Lung (tissue), 11 donors: ENCODE measurements at regions not wholly inside any gene's neighbourhood (a gene's known extent, or its start where the extent isn't known, plus 50 kb on each side); places are given as distances from the start of the nearest gene placed in this dataset.

ENCODE experiments used
- ATAC-seq: fragments of 200-7000 bp; cut with Tn5 transposase; one replicate; pipeline ENCODE4 v1.9.1; 2020; ENCODE audit warnings: moderate number of reproducible peaks; ENCODE audit not compliant: insufficient read depth, low FRiP score
- DNase-seq, 3 donors: peaks; one replicate each; pipeline ENCODE4 v3.0.0-alpha.2; 2013 to 2017
- H3K27ac ChIP-seq, 2 donors: one replicate each; pipeline ENCODE4 v1.5.1; 2013; ENCODE audit warnings: mild to moderate bottlenecking in 2 of 2, moderate library complexity in 2 of 2, control low read depth in 1 of 2, inconsistent platforms in 1 of 2, low read depth in 1 of 2, low read length in 1 of 2
- H3K27me3 ChIP-seq, 3 donors: one replicate each; pipeline ENCODE4 v1.5.1; 2013; ENCODE audit warnings: low read length in 2 of 3; ENCODE audit not compliant: control insufficient read depth in 3 of 3, insufficient read depth in 3 of 3
- H3K36me3 ChIP-seq, 4 donors: one replicate each; pipeline ENCODE4 v1.5.1; 2013; ENCODE audit warnings: low read length in 4 of 4, mild to moderate bottlenecking in 1 of 4, moderate library complexity in 1 of 4; ENCODE audit not compliant: control insufficient read depth in 4 of 4, insufficient read depth in 4 of 4
- H3K4me1 ChIP-seq, 5 donors: one replicate each; pipeline ENCODE4 v1.5.1; 2013; ENCODE audit warnings: low read length in 5 of 5, mild to moderate bottlenecking in 2 of 5, moderate library complexity in 1 of 5; ENCODE audit not compliant: control insufficient read depth in 5 of 5, insufficient read depth in 5 of 5
- H3K4me3 ChIP-seq: one replicate; pipeline ENCODE4 v1.5.1; 2013; ENCODE audit warnings: mild to moderate bottlenecking, control low read depth, moderate library complexity
- H3K9ac ChIP-seq, 2 donors: one replicate each; pipeline ENCODE4 v1.5.1; 2013; ENCODE audit warnings: low read length in 2 of 2, control low read depth in 1 of 2; ENCODE audit not compliant: insufficient read depth in 1 of 2
- H3K9me3 ChIP-seq, 4 donors: one replicate each; pipeline ENCODE4 v1.5.1; 2013; ENCODE audit warnings: low read length in 3 of 4, mild to moderate bottlenecking in 1 of 4, moderate library complexity in 1 of 4; ENCODE audit not compliant: control insufficient read depth in 4 of 4, insufficient read depth in 3 of 4
- CTCF ChIP-seq: IDR thresholded peaks from 2 replicates; pipeline ENCODE4 v1.5.1; 2012; ENCODE audit warnings: mild to moderate bottlenecking; ENCODE audit errors: control extremely low read depth, extremely low read depth
- WGBS, 2 donors: extraction: QIAGEN DNeasy Blood & Tissue Kit; methylation state at CpG; one replicate each; pipeline ENCODE4 v1.1.7; 2013; 5-methylcytosine and 5-hydroxymethylcytosine counted together
- donor health status: control.
- donor health status: control.
- donor health status: Bipolar disorder and iron deficiency.
- donor health status: healthy.
- donor health status: DM: yes; HTN: yes; CAD: no.

GRCh38 chr1:22349362-22350043 is 102.1 kb upstream of the ZBTB40 start:
- H3K27me3 ChIP-seq = peaks cover 0 to 79% (median 74%) of the 10 kb centered on the region in 3 donors
- 49 to 62% methylated on average over 14 of the region's 14 CpGs for WGBS, 2 donors
- H3K27ac ChIP-seq = no peak overlapping the region
- peaks cover 0 to 2% (median 0%) of the 10 kb centered on the region in 4 donors for H3K9me3 ChIP-seq
- H3K4me3 ChIP-seq = no peak overlapping the region
- no peak overlapping the region for H3K9ac ChIP-seq
- no peak for DNase-seq
- TF ChIP-seq CTCF = no peak
- H3K36me3 ChIP-seq = no peaks in the 10 kb centered on the region
- H3K4me1 ChIP-seq = peaks cover 0 to 17% (median 1%) of the 10 kb centered on the region in 5 donors
- no peak for ATAC-seq

- Histone ChIP-seq H3K4me3 (no peak overlapping the region), H3K27me3 (peaks cover 0 to 70% (median 67%) of the 10 kb centered on the region in 3 donors), H3K27ac (no peak overlapping the region), H3K9me3 (peaks cover 0 to 2% (median 0%) of the 10 kb centered on the region in 4 donors), H3K36me3 (no peaks in the 10 kb centered on the region), H3K4me1 (peaks cover 0 to 17% (median 1%) of the 10 kb centered on the region in 5 donors), H3K9ac (no peak overlapping the region)
- 16 to 22% methylated on average over 20 to 21 of the region's 22 CpGs for WGBS, 2 donors
- ATAC-seq (no peak), DNase-seq (peak in 2 of 3 donors; percentile 31 to 49)
- no peak for TF ChIP-seq CTCF
These were observed 101.3 kb upstream of the ZBTB40 start for GRCh38 chr1:22350171-22350923.

GRCh38 chr1:22350924-22351767 is 100.5 kb upstream of the ZBTB40 start:
- no peak for TF ChIP-seq CTCF
- ATAC-seq (no peak), DNase-seq (no peak)
- peaks cover 0 to 17% (median 1%) of the 10 kb centered on the region in 5 donors for H3K4me1 ChIP-seq
- peaks cover 0 to 67% (median 64%) of the 10 kb centered on the region in 3 donors for H3K27me3 ChIP-seq
- no peak overlapping the region for H3K27ac ChIP-seq
- H3K4me3 ChIP-seq = no peak overlapping the region
- 6 to 13% methylated on average over 27 to 28 of the region's 28 CpGs for WGBS, 2 donors
- no peak overlapping the region for H3K9ac ChIP-seq
- H3K9me3 ChIP-seq = peaks cover 0 to 2% (median 0%) of the 10 kb centered on the region in 4 donors
- no peaks in the 10 kb centered on the region for H3K36me3 ChIP-seq
